Right lobe of liver (tissue), 6 donors: ENCODE measurements at regions not wholly inside any gene's neighbourhood (a gene's known extent, or its start where the extent isn't known, plus 50 kb on each side); places are given as distances from the start of the nearest gene placed in this dataset.
A peak's percentile ranks its signal among the peaks of the same experiment; 100 is the strongest.

ENCODE experiments used
- ATAC-seq, 4 donors: fragments of 200-7000 bp; cut with Tn5 transposase; one replicate each; pipeline ENCODE4 v1.9.1; 2020; ENCODE audit warnings: mild to moderate bottlenecking in 4 of 4, moderate library complexity in 4 of 4
- DNase-seq, 3 donors: peaks; one replicate each; pipeline ENCODE4 v3.0.0-alpha.2; 2020
- H3K27ac ChIP-seq, 3 donors: fragments of 200-600 bp; one replicate each; pipeline ENCODE4 v1.8.0; 2022
- H3K27me3 ChIP-seq, 2 donors: fragments of 200-600 bp; one replicate each; pipeline ENCODE4 v1.8.0; 2022
- H3K36me3 ChIP-seq, 4 donors: fragments of 200-600 bp; sonication (generic) in 1 of 4; one replicate each; pipeline versions ENCODE4 v1.5.1 to v1.8.0; 2017 to 2022; ENCODE audit warnings: control low read depth in 1 of 4
- H3K4me1 ChIP-seq, 4 donors: fragments of 200-600 bp; sonication (generic) in 1 of 4; one replicate each; pipeline versions ENCODE4 v1.5.1 to v1.8.0; 2017 to 2022; ENCODE audit warnings: control low read depth in 1 of 4
- H3K4me3 ChIP-seq, 3 donors: fragments of 200-600 bp; one replicate each; pipeline ENCODE4 v1.8.0; 2022
- H3K9me3 ChIP-seq, 4 donors: fragments of 200-600 bp; sonication (generic) in 1 of 4; one replicate each; pipeline versions ENCODE4 v1.5.1 to v1.8.0; 2017 to 2022; ENCODE audit warnings: control low read depth in 1 of 4
- POLR2A ChIP-seq: fragments of 450-650 bp; IDR thresholded peaks from one replicate; pipeline ENCODE4 v1.6.1; 2017; ENCODE audit warnings: antibody characterized with exemption, mild to moderate bottlenecking
- WGBS: methylation state at CpG from one replicate; pipeline ENCODE4 v1.1.6; 2018; ENCODE audit warnings: low coverage, low lambda C conversion rate; ENCODE audit not compliant: insufficient coverage; ENCODE audit errors: missing lambda C conversion rate; 5-methylcytosine and 5-hydroxymethylcytosine counted together
- intact Hi-C, 2 donors: fragments of 100-400 bp; cut with DNase I; formaldehyde crosslinking; loops; one replicate each; pipeline versions ENCODE4 v1.11.2 to v1.14.1; 2022
- TF ChIP-seq, protein P1 (sequence below), 4 donors: fragments of 200-600 bp in 3 of 4; fragments of 450-650 bp in 1 of 4; IDR thresholded peaks; one replicate each; pipeline versions ENCODE4 v1.5.1 to v1.8.0; 2016 to 2022; ENCODE audit warnings: antibody characterized with exemption in 4 of 4, mild to moderate bottlenecking in 2 of 4
- donor health status: DM: no; HTN: yes; CAD: no.
- donor health status: DM: no; HTN: no; CAD: no.
- donor health status: DM: no; HTN: no; CAD: no.
- donor health status: DM: no; HTN: yes; CAD: no.
- donor health status: DM: no; HTN: yes; CAD: no.

DNA sequence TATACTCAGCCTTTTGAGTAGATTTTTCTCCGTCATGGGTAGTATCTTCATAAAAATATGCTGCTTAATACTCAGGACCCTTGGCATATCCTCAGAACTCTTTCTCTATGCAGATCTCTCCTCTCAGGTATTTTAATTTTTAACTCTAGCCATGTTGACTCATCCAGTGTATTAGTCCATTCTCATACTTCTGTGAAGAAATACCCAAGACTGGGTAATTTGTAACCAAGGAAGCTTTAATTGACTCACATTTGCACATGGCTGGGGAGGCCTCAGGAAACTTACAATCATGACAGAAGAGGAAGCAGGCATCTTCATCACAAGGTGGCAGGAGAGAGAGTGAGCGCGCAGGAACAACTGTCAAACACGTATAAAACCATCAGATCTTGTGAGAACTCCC, 129.3 kb upstream of the CD96 start:
- intact Hi-C loops: no loop called here

DNA sequence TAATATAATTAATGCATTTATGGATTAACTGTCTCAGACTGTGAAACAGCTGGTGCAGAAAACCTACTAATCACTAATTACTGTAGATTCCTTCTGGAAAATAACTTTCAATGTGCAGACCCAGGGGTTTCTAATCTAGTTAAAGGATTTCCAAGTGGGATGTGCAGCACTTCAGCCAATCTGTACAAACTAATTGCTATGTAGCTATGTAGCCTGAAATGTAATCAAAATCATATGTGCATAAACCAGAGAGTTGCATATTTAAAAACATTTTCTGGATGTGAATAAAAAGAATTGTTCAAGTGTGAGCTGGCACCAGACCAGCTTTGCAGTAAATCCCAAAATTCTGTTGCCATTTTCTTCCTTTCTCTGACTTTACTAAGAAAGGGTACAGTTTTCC, 127.5 kb upstream of the CD96 start:
- TF ChIP-seq, protein P1, sequence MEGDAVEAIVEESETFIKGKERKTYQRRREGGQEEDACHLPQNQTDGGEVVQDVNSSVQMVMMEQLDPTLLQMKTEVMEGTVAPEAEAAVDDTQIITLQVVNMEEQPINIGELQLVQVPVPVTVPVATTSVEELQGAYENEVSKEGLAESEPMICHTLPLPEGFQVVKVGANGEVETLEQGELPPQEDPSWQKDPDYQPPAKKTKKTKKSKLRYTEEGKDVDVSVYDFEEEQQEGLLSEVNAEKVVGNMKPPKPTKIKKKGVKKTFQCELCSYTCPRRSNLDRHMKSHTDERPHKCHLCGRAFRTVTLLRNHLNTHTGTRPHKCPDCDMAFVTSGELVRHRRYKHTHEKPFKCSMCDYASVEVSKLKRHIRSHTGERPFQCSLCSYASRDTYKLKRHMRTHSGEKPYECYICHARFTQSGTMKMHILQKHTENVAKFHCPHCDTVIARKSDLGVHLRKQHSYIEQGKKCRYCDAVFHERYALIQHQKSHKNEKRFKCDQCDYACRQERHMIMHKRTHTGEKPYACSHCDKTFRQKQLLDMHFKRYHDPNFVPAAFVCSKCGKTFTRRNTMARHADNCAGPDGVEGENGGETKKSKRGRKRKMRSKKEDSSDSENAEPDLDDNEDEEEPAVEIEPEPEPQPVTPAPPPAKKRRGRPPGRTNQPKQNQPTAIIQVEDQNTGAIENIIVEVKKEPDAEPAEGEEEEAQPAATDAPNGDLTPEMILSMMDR (IDR thresholded peaks at IDR 0.05): no peak
- no peak for TF ChIP-seq POLR2A
- H3K4me1 ChIP-seq: no peaks in the 10 kb centered on the region
- intact Hi-C loops: no loop called here
- no peak overlapping the region for H3K27ac ChIP-seq
- H3K27me3 ChIP-seq: no peaks in the 10 kb centered on the region
- H3K9me3 ChIP-seq: no peaks in the 10 kb centered on the region
- ATAC-seq: no peak
- no peak for DNase-seq
- no peaks in the 10 kb centered on the region for H3K36me3 ChIP-seq
- no peak overlapping the region for H3K4me3 ChIP-seq

More for the DNA sequence above, 129.3 kb upstream of the CD96 start:
- 82% methylated on average over 4 of the region's 4 CpGs for WGBS
- H3K36me3 ChIP-seq: no peaks in the 10 kb centered on the region
- no peak overlapping the region for H3K4me3 ChIP-seq
- ATAC-seq (no peak), DNase-seq (no peak)
- no peaks in the 10 kb centered on the region for H3K9me3 ChIP-seq
- H3K4me1 ChIP-seq: no peaks in the 10 kb centered on the region
- H3K27me3 ChIP-seq: no peaks in the 10 kb centered on the region
- TF ChIP-seq, protein P1 (IDR thresholded peaks at IDR 0.05): no peak
- no peak for TF ChIP-seq POLR2A
- no peak overlapping the region for H3K27ac ChIP-seq

DNA sequence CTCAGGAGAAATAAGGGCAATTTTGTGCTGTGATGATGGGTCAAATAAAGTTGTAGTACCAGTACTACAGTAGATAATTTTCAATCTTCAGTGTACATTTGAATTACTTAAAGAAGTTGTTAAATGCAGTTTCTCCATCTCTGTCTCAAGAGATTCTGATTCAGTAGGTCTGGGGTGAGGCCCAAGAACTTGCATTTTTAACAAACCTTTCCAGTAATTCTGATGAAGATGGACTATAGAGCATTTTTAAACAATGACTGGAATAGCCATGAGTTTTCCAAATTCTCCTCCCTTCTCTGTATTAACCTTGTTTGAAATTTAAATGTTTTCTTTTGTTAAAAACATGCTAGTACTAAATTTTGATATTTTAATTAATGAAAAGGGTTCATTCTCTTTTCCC, 127.0 kb upstream of the CD96 start:
- intact Hi-C loops: no loop called here
- ATAC-seq (no peak), DNase-seq (no peak)
- TF ChIP-seq, protein P1 (IDR thresholded peaks at IDR 0.05): no peak
- TF ChIP-seq POLR2A: no peak
- no peaks in the 10 kb centered on the region for H3K4me1 ChIP-seq
- H3K27me3 ChIP-seq: no peaks in the 10 kb centered on the region
- no peaks in the 10 kb centered on the region for H3K36me3 ChIP-seq
- no peak overlapping the region for H3K4me3 ChIP-seq
- no peak overlapping the region for H3K27ac ChIP-seq
- H3K9me3 ChIP-seq: no peaks in the 10 kb centered on the region

DNA sequence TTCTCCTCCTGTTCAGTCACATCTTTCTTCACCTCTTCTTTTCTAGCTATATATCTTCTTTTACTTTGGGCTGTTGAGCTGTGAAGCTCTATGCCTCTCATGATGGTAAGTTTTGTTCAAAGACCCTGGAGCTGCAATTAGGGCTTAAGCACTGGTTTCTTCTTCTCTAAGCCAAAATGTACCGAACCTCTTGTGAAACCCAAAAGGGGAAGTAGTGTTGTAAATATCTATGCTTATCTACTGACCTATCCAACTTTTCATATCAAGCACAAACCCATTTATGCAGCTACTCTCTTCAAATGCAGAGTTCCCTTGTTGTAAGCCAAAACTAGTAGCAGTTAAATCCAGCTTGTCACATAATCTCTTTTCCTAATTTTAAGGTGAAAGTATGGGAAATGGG, 123.6 kb upstream of the CD96 start:
- TF ChIP-seq, protein P1 (IDR thresholded peaks at IDR 0.05): no peak
- no peak for TF ChIP-seq POLR2A
- no peak for DNase-seq
- no peaks in the 10 kb centered on the region for H3K9me3 ChIP-seq
- H3K27me3 ChIP-seq: no peaks in the 10 kb centered on the region
- WGBS: 59% methylated on average over 1 of the region's 1 CpG
- H3K27ac ChIP-seq: no peak overlapping the region
- no peaks in the 10 kb centered on the region for H3K36me3 ChIP-seq
- H3K4me1 ChIP-seq: no peaks in the 10 kb centered on the region
- H3K4me3 ChIP-seq: no peak overlapping the region
- intact Hi-C loops: no loop called here
- no peak for ATAC-seq

DNA sequence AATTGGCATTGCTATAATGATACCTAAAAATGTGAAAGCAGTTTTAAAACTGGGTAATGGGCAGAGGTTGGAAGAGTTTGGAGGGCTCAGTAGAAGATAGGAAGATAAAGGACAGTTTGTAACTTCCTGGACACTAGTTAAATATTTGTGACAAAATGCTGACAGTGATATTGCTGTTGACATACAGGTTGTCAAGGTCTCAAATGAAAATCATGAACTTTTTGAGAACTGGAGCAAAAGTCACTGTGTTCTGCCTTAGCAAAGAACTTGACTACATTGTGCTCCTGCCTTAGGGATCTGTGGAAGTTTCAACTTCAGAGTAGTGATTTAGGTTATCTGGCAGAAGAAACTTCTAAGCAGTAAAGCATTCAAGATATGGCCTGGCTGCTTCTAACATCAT, 113.7 kb upstream of the CD96 start:
- intact Hi-C loops: no loop called here
- no peak overlapping the region for H3K27ac ChIP-seq
- H3K9me3 ChIP-seq: no peaks in the 10 kb centered on the region
- ATAC-seq (peak; percentile 50 to 77 (median 66)), DNase-seq (no peak)
- no peaks in the 10 kb centered on the region for H3K36me3 ChIP-seq
- H3K4me3 ChIP-seq: no peak overlapping the region
- H3K4me1 ChIP-seq: no peaks in the 10 kb centered on the region
- H3K27me3 ChIP-seq: no peaks in the 10 kb centered on the region
- no peak for TF ChIP-seq POLR2A
- TF ChIP-seq, protein P1 (IDR thresholded peaks at IDR 0.05): no peak
